ENCODE measurements at regions not wholly inside any gene's neighbourhood (a gene's known extent, or its start where the extent isn't known, plus 50 kb on each side); places are given as distances from the start of the nearest gene placed in this dataset.

DNA sequence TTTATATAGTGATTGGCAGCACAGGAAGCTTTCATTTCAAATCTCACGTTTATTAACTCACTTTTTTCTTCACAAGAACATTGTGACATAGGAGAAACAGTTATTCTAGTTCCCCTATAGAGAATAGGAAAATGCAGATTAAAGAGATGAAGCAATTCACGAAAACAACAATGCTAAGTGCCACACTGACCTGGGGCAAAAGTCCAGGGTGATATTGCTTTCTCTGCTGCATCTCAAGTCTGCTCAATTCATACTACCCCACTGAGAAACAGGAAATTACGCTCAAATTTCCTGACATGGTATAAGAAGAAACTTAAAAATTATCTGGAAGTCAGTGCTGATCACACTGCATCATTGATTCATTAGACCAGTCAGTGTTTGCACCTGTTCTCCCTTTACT is 66.7 kb upstream of the SEMA6D start:
- no peak overlapping the region for H4K8ac ChIP-seq (ENCODE audit: low read depth, low read length)
- H2BK12ac ChIP-seq (ENCODE audit: low read length), result no peak overlapping the region
- H3K4me1 ChIP-seq (ENCODE audit: control insufficient read depth in 1 of 2, insufficient read depth in 2 of 2, low read length in 2 of 2), result no peaks in the 10 kb centered on the region
- H3K18ac ChIP-seq (ENCODE audit: low read length), result no peak overlapping the region
- H2BK120ac ChIP-seq (ENCODE audit: insufficient read depth, low read length, poor library complexity), result no peak overlapping the region
- no peak for DNase-seq
- WGBS (ENCODE audit: extremely low coverage, insufficient coverage, insufficient read length), result no CpG with 5 or more reads among the region's 3 CpGs
- no peaks in the 10 kb centered on the region for H3K79me1 ChIP-seq (ENCODE audit: low read length)
- H2AK5ac ChIP-seq (ENCODE audit: low read length), result no peak overlapping the region
- no peak overlapping the region for H3K9ac ChIP-seq (ENCODE audit: low read length)
- H3K36me3 ChIP-seq (ENCODE audit: control insufficient read depth in 1 of 2, insufficient read depth in 2 of 2, low read length in 2 of 2), result no peaks in the 10 kb centered on the region
- no peak overlapping the region for H3K4me3 ChIP-seq (ENCODE audit: low read depth, low read length)
- no peak overlapping the region for H3K4me2 ChIP-seq (ENCODE audit: low read length)
- H2BK5ac ChIP-seq (ENCODE audit: low read depth, low read length, poor library complexity), result no peak overlapping the region
- H3K27me3 ChIP-seq (ENCODE audit: insufficient read depth, low read length), result no peaks in the 10 kb centered on the region
- peaks cover 2% of the 10 kb centered on the region for H3K9me3 ChIP-seq (ENCODE audit: insufficient read depth, low read depth, low read length)
- H3K79me2 ChIP-seq (ENCODE audit: control insufficient read depth, insufficient read depth, low read length, poor library complexity), result no peaks in the 10 kb centered on the region
- H4K91ac ChIP-seq (ENCODE audit: low read depth, low read length), result no peak overlapping the region
- no peak overlapping the region for H2AFZ ChIP-seq (ENCODE audit: insufficient read depth, low read length, poor library complexity)
- no peak overlapping the region for H4K12ac ChIP-seq (ENCODE audit: low read depth, low read length)
- H3K14ac ChIP-seq (ENCODE audit: low read length), result no peak overlapping the region
- no peak overlapping the region for H3K27ac ChIP-seq (ENCODE audit: low read depth, low read length)
- H3K23ac ChIP-seq (ENCODE audit: low read length), result no peak overlapping the region
- no peak overlapping the region for H3K4ac ChIP-seq (ENCODE audit: low read depth, low read length)

DNA sequence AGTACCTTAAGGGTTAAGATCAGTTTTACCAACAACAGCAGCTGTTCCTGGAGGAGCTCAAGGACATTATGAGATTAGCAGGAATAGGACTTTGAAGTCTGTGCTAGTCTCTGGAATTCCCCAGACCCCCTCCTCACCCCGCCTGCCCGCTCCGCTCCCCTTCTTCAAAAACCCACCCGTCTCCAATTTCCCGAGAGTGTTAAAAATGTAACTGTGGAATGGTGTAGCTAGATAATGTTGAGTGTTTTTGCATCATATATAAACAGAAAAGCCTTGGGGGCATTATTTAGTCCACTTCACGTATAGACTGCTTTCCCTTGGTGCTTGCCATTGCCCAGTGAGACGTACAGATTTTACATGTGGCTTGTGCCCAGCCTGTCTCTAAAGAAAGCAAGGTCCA is 65.0 kb upstream of the SEMA6D start:
- Histone ChIP-seq H2AK5ac (ENCODE audit: low read length) (no peak overlapping the region), H2AFZ (ENCODE audit: insufficient read depth, low read length, poor library complexity) (no peak overlapping the region), H4K12ac (ENCODE audit: low read depth, low read length) (no peak overlapping the region), H3K4me1 (ENCODE audit: control insufficient read depth in 1 of 2, insufficient read depth in 2 of 2, low read length in 2 of 2) (no peaks in the 10 kb centered on the region), H3K14ac (ENCODE audit: low read length) (no peak overlapping the region), H3K18ac (ENCODE audit: low read length) (no peak overlapping the region), H3K79me1 (ENCODE audit: low read length) (no peaks in the 10 kb centered on the region), H3K27me3 (ENCODE audit: insufficient read depth, low read length) (no peaks in the 10 kb centered on the region), H3K36me3 (ENCODE audit: control insufficient read depth in 1 of 2, insufficient read depth in 2 of 2, low read length in 2 of 2) (no peaks in the 10 kb centered on the region), H3K79me2 (ENCODE audit: control insufficient read depth, insufficient read depth, low read length, poor library complexity) (no peaks in the 10 kb centered on the region), H3K9me3 (ENCODE audit: insufficient read depth, low read depth, low read length) (peaks cover 2% of the 10 kb centered on the region), H3K9ac (ENCODE audit: low read length) (no peak overlapping the region), H3K27ac (ENCODE audit: low read depth, low read length) (no peak overlapping the region), H4K8ac (ENCODE audit: low read depth, low read length) (no peak overlapping the region), H3K4me3 (ENCODE audit: low read depth, low read length) (no peak overlapping the region), H2BK120ac (ENCODE audit: insufficient read depth, low read length, poor library complexity) (no peak overlapping the region), H2BK5ac (ENCODE audit: low read depth, low read length, poor library complexity) (no peak overlapping the region), H3K23ac (ENCODE audit: low read length) (no peak overlapping the region), H3K4ac (ENCODE audit: low read depth, low read length) (no peak overlapping the region), H3K4me2 (ENCODE audit: low read length) (no peak overlapping the region), H2BK12ac (ENCODE audit: low read length) (no peak overlapping the region), H4K91ac (ENCODE audit: low read depth, low read length) (no peak overlapping the region)
- no CpG with 5 or more reads among the region's 7 CpGs for WGBS (ENCODE audit: extremely low coverage, insufficient coverage, insufficient read length)
- no peak for DNase-seq

DNA sequence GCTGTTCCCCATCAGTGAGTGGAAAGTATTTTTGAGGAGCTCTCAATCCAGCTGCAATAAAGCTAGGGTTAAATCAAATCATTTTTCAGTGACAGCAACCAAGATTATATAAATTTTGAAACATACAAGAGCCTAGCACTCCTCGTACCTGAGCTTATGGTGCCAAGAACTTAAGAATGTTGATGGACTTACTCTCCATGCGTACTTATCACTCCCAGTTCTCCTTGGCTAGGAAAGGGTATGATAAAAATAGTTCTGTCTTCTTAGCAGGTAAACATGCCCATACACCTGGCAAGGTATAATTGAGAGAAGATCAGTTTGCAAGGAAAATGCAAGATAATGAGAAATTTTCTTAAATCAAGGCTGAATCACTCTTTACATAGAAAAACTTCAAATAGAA is 64.5 kb upstream of the SEMA6D start:
- Histone ChIP-seq H3K36me3 (ENCODE audit: control insufficient read depth in 1 of 2, insufficient read depth in 2 of 2, low read length in 2 of 2) (no peaks in the 10 kb centered on the region), H2AK5ac (ENCODE audit: low read length) (no peak overlapping the region), H4K12ac (ENCODE audit: low read depth, low read length) (no peak overlapping the region), H3K79me2 (ENCODE audit: control insufficient read depth, insufficient read depth, low read length, poor library complexity) (no peaks in the 10 kb centered on the region), H3K18ac (ENCODE audit: low read length) (no peak overlapping the region), H3K4ac (ENCODE audit: low read depth, low read length) (no peak overlapping the region), H2BK12ac (ENCODE audit: low read length) (no peak overlapping the region), H2BK5ac (ENCODE audit: low read depth, low read length, poor library complexity) (no peak overlapping the region), H4K91ac (ENCODE audit: low read depth, low read length) (no peak overlapping the region), H3K23ac (ENCODE audit: low read length) (no peak overlapping the region), H3K27ac (ENCODE audit: low read depth, low read length) (no peak overlapping the region), H2AFZ (ENCODE audit: insufficient read depth, low read length, poor library complexity) (no peak overlapping the region), H2BK120ac (ENCODE audit: insufficient read depth, low read length, poor library complexity) (no peak overlapping the region), H3K9ac (ENCODE audit: low read length) (no peak overlapping the region), H3K79me1 (ENCODE audit: low read length) (no peaks in the 10 kb centered on the region), H4K8ac (ENCODE audit: low read depth, low read length) (no peak overlapping the region), H3K27me3 (ENCODE audit: insufficient read depth, low read length) (no peaks in the 10 kb centered on the region), H3K4me1 (ENCODE audit: control insufficient read depth in 1 of 2, insufficient read depth in 2 of 2, low read length in 2 of 2) (no peaks in the 10 kb centered on the region), H3K9me3 (ENCODE audit: insufficient read depth, low read depth, low read length) (peaks cover 2% of the 10 kb centered on the region), H3K4me3 (ENCODE audit: low read depth, low read length) (no peak overlapping the region), H3K14ac (ENCODE audit: low read length) (no peak overlapping the region), H3K4me2 (ENCODE audit: low read length) (no peak overlapping the region)
- no CpG with 5 or more reads among the region's 2 CpGs for WGBS (ENCODE audit: extremely low coverage, insufficient coverage, insufficient read length)
- no peak for DNase-seq

DNA sequence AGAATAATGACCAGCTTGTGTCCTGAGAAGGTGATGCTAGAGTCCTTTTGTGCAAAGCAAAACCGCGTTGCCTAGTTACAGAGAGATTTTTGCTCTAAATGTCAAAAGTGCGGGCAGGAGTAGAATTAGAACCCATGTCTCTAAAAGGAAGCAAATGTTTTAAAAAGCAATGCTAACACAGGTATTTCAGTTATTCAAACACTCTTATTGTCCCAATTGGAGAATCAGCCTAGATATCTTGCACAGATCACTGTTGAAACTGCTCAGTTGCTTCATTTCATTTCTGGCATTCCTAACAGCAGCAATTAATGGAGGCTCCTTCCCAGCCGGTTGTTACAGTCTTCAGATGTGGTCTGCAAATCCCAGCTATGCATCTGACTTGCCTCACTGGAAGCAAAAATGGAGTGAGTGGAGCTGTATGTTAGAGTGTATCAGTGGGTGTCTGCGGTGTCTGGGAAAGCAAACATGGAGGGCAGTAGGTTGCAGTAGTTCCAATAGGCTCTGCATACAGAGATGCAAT is 55.6 kb upstream of the SEMA6D start:
- H3K4me3 ChIP-seq (ENCODE audit: low read depth, low read length), result no peak overlapping the region
- no peaks in the 10 kb centered on the region for H3K27me3 ChIP-seq (ENCODE audit: insufficient read depth, low read length)
- H3K4me1 ChIP-seq (ENCODE audit: control insufficient read depth in 1 of 2, insufficient read depth in 2 of 2, low read length in 2 of 2), result peaks cover 0 to 2% of the 10 kb centered on the region in 2 experiments
- H3K18ac ChIP-seq (ENCODE audit: low read length), result no peak overlapping the region
- H2BK5ac ChIP-seq (ENCODE audit: low read depth, low read length, poor library complexity), result no peak overlapping the region
- no peak overlapping the region for H3K27ac ChIP-seq (ENCODE audit: low read depth, low read length)
- H3K9me3 ChIP-seq (ENCODE audit: insufficient read depth, low read depth, low read length), result no peaks in the 10 kb centered on the region
- H4K8ac ChIP-seq (ENCODE audit: low read depth, low read length), result no peak overlapping the region
- no peak overlapping the region for H4K91ac ChIP-seq (ENCODE audit: low read depth, low read length)
- H3K14ac ChIP-seq (ENCODE audit: low read length), result no peak overlapping the region
- H3K23ac ChIP-seq (ENCODE audit: low read length), result no peak overlapping the region
- no peak overlapping the region for H3K4ac ChIP-seq (ENCODE audit: low read depth, low read length)
- H3K79me1 ChIP-seq (ENCODE audit: low read length), result no peaks in the 10 kb centered on the region
- H2AFZ ChIP-seq (ENCODE audit: insufficient read depth, low read length, poor library complexity), result no peak overlapping the region
- no peaks in the 10 kb centered on the region for H3K36me3 ChIP-seq (ENCODE audit: control insufficient read depth in 1 of 2, insufficient read depth in 2 of 2, low read length in 2 of 2)
- no CpG with 5 or more reads among the region's 5 CpGs for WGBS (ENCODE audit: extremely low coverage, insufficient coverage, insufficient read length)
- H2BK120ac ChIP-seq (ENCODE audit: insufficient read depth, low read length, poor library complexity), result no peak overlapping the region
- H2AK5ac ChIP-seq (ENCODE audit: low read length), result no peak overlapping the region
- no peak overlapping the region for H3K4me2 ChIP-seq (ENCODE audit: low read length)
- H4K12ac ChIP-seq (ENCODE audit: low read depth, low read length), result no peak overlapping the region
- peak; percentile 87 to 98 for DNase-seq
- H2BK12ac ChIP-seq (ENCODE audit: low read length), result no peak overlapping the region
- H3K9ac ChIP-seq (ENCODE audit: low read length), result no peak overlapping the region
- no peaks in the 10 kb centered on the region for H3K79me2 ChIP-seq (ENCODE audit: control insufficient read depth, insufficient read depth, low read length, poor library complexity)
